Esophagus muscularis mucosa (tissue), 3 donors: ENCODE measurements at regions not wholly inside any gene's neighbourhood (a gene's known extent, or its start where the extent isn't known, plus 50 kb on each side); places are given as distances from the start of the nearest gene placed in this dataset.

Source experiments
- POLR2AphosphoS5 ChIP-seq, 2 donors: sonication (generic); formaldehyde crosslinking; IDR thresholded peaks; one replicate each; pipeline ENCODE4 v1.6.1; 2017; ENCODE audit warnings: antibody characterized with exemption in 2 of 2
- TF ChIP-seq, protein P1 (sequence below), 3 experiments: fragments of 200-600 bp in 2 of 3; fragments of 450-650 bp in 1 of 3; sonication (generic) in 2 of 3; IDR thresholded peaks; one replicate each; pipeline ENCODE4 v1.5.1; 2017 to 2019; ENCODE audit warnings: antibody characterized with exemption in 3 of 3, mild to moderate bottlenecking in 2 of 3, moderate library complexity in 1 of 3

DNA sequence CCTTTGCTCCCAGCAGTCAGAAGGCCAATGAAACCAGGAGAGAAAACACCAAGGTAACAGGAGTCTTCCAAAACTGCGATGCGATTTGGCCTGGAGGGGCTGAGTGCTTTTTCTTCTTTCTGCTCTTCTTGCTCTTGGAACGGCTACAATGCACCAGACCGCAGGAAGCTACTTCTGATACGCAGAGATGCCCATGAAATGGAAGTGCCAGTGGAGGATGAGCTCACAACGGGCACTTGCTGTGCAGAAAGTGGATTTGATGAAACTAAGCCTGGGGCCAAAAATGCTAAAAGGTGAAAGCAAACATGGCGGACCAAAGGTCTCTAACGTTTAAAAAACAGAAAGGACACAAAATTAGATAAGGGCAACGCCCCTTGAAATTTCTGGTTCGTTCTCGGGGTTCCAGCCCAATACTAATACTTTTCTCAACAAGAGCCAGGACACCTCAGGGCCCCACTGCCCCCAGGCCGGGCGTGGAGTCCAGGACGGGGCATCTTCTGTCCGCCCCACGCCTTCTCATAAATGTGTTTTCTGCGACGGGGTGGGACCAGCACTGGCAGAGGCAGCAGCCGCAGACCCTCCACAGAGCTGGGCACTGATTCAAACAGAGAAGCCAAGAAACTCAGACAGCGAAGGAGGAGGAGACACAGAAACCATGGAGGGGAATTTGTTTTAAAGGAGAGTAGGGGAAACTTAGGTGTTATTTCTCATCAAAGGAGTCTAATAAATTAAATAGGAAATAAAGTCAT, 101.3 kb downstream of the CRYAA start:
- TF ChIP-seq, protein P1, sequence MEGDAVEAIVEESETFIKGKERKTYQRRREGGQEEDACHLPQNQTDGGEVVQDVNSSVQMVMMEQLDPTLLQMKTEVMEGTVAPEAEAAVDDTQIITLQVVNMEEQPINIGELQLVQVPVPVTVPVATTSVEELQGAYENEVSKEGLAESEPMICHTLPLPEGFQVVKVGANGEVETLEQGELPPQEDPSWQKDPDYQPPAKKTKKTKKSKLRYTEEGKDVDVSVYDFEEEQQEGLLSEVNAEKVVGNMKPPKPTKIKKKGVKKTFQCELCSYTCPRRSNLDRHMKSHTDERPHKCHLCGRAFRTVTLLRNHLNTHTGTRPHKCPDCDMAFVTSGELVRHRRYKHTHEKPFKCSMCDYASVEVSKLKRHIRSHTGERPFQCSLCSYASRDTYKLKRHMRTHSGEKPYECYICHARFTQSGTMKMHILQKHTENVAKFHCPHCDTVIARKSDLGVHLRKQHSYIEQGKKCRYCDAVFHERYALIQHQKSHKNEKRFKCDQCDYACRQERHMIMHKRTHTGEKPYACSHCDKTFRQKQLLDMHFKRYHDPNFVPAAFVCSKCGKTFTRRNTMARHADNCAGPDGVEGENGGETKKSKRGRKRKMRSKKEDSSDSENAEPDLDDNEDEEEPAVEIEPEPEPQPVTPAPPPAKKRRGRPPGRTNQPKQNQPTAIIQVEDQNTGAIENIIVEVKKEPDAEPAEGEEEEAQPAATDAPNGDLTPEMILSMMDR (IDR thresholded peaks at IDR 0.05): no peak
- no peak for TF ChIP-seq POLR2AphosphoS5 (IDR thresholded peaks at IDR 0.05)
